ENCODE measurements at regions not wholly inside any gene's neighbourhood (a gene's known extent, or its start where the extent isn't known, plus 50 kb on each side); places are given as distances from the start of the nearest gene placed in this dataset.
"Not testable (repeated sequence)": the region's sequence is repeated elsewhere in the genome, so short reads cannot be mapped to it uniquely, and the experiment has no call there.

- Histone ChIP-seq H3K4me3 (no peak overlapping the region), H3K9me3 (replicated peaks in 1 of 3) (no peaks in the 10 kb centered on the region), H3K27ac (no peak overlapping the region), H3K36me3 (replicated peaks in 1 of 2) (no peaks in the 10 kb centered on the region), H3K27me3 (no peaks in the 10 kb centered on the region), H3K4me1 (replicated peaks in 1 of 2) (no peaks in the 10 kb centered on the region)
- DNase-seq = no peak
- WGBS, 4 donors = 78 to 86% (median 84%) methylated on average over 6 of the region's 6 CpGs
- intact Hi-C loops (cut with DNase I) = no loop called here
- TF ChIP-seq POLR2A (IDR thresholded peaks at IDR 0.05) = no peak
- no peak for TF ChIP-seq CTCF (IDR thresholded peaks at IDR 0.05)
Measured at GRCh38 chr20:26315054-26315453, 618.4 kb upstream of the ZNF337 start.

GRCh38 chr20:26309720-26310119 lies 613.1 kb upstream of the ZNF337 start:
- DNase-seq; H3K4me1 ChIP-seq (replicated peaks in 1 of 2); intact Hi-C loops (cut with DNase I); H3K4me3 ChIP-seq; H3K27ac ChIP-seq; H3K9me3 ChIP-seq (replicated peaks in 1 of 3); H3K36me3 ChIP-seq (replicated peaks in 1 of 2); H3K27me3 ChIP-seq: not testable (repeated sequence)
- 86 to 97% (median 91%) methylated on average over 3 of the region's 3 CpGs for WGBS, 4 donors

GRCh38 chr20:26308961-26309360 lies 612.3 kb upstream of the ZNF337 start:
- TF ChIP-seq POLR2A (IDR thresholded peaks at IDR 0.05) = no peak
- no peak for TF ChIP-seq CTCF (IDR thresholded peaks at IDR 0.05)
- Histone ChIP-seq H3K4me3 (no peak overlapping the region), H3K27me3 (no peaks in the 10 kb centered on the region), H3K4me1 (replicated peaks in 1 of 2) (no peaks in the 10 kb centered on the region), H3K9me3 (replicated peaks in 1 of 3) (no peaks in the 10 kb centered on the region), H3K27ac (no peak overlapping the region), H3K36me3 (replicated peaks in 1 of 2) (no peaks in the 10 kb centered on the region)
- DNase-seq = no peak
- intact Hi-C loops (cut with DNase I) = no loop called here
- WGBS, 4 donors = 79 to 86% (median 84%) methylated on average over 2 of the region's 2 CpGs

GRCh38 chr20:26295006-26295405 lies 598.4 kb upstream of the ZNF337 start:
- intact Hi-C loops (cut with DNase I) = no loop called here
- Histone ChIP-seq H3K9me3 (replicated peaks in 1 of 3) (no peaks in the 10 kb centered on the region), H3K4me3 (no peak overlapping the region), H3K27me3 (no peaks in the 10 kb centered on the region), H3K36me3 (replicated peaks in 1 of 2) (no peaks in the 10 kb centered on the region), H3K27ac (no peak overlapping the region), H3K4me1 (replicated peaks in 1 of 2) (no peaks in the 10 kb centered on the region)
- no peak for DNase-seq
- 92 to 96% (median 95%) methylated on average over 5 of the region's 5 CpGs for WGBS, 4 donors
- no peak for TF ChIP-seq CTCF (IDR thresholded peaks at IDR 0.05)
- TF ChIP-seq POLR2A (IDR thresholded peaks at IDR 0.05) = no peak

GRCh38 chr20:26288379-26289061 lies 591.9 kb upstream of the ZNF337 start:
- H3K4me1 ChIP-seq (replicated peaks in 1 of 2); H3K27ac ChIP-seq; H3K27me3 ChIP-seq; H3K9me3 ChIP-seq (replicated peaks in 1 of 3); intact Hi-C loops (cut with DNase I); DNase-seq; H3K36me3 ChIP-seq (replicated peaks in 1 of 2); H3K4me3 ChIP-seq: not testable (repeated sequence)
- WGBS, 4 donors = 76 to 92% (median 83%) methylated on average over 7 of the region's 7 CpGs
